ENCODE measurements at regions not wholly inside any gene's neighbourhood (a gene's known extent, or its start where the extent isn't known, plus 50 kb on each side); places are given as distances from the start of the nearest gene placed in this dataset.
"Not testable (repeated sequence)": the region's sequence is repeated elsewhere in the genome, so short reads cannot be mapped to it uniquely, and the experiment has no call there.

DNA sequence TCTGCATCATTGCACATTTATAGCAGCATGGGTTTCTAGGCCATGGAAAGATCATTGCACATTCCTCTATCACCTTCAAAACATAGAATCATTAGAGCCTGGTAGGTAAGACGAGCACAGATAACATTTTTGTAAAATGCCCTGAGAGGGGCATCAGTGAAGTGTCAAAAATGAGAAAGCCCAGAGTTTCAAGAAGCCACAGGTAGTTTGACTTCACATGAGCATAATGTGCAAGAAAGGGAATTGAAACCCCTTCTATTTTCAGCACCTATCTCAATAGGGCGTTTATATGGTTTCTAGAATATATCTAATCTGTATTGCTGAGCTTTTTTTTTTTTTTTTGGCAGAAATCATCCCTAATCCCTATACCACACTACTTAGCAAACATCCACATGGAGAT lies 2441.7 kb downstream of the ARAP2 start:
- DNase-seq, result no peak

DNA sequence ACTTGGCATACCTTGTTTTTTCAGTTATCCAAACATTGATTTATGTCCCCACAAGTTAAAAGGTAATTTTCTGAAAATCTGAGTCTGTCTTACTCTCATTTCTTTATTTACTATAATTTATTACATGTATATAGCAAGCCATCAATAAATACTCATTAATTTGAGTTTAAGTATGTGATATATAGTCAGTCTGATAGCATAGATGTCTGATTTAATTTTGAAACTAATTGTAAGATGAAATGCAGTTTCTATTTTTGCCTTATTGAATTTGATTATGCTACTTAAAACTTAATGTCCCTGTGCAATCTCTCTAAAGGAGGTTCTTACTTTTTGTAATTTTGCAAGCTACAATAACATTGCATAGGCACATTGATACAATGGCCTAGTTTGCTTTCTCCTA lies 2418.6 kb downstream of the ARAP2 start:
- no peak for DNase-seq

DNA sequence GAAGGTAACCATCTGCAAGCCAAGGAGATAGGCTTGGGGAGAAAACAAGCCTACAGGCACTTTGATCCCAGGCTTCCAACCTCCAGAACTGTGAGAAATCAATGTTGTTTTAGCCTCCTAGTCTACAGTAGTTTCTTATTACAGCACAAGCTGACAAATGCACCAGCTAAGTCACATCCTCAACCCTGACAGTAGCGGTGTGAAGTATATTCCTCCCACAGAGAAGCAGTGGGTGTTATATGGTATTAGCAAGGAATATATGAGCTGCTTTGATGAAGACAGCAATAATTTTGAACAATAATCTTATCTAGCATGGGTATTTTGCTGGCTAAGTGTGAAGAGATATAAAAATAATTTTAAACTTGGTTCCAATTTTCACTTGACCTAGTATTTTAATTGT lies 2415.0 kb downstream of the ARAP2 start:
- DNase-seq, result not testable (repeated sequence)

DNA sequence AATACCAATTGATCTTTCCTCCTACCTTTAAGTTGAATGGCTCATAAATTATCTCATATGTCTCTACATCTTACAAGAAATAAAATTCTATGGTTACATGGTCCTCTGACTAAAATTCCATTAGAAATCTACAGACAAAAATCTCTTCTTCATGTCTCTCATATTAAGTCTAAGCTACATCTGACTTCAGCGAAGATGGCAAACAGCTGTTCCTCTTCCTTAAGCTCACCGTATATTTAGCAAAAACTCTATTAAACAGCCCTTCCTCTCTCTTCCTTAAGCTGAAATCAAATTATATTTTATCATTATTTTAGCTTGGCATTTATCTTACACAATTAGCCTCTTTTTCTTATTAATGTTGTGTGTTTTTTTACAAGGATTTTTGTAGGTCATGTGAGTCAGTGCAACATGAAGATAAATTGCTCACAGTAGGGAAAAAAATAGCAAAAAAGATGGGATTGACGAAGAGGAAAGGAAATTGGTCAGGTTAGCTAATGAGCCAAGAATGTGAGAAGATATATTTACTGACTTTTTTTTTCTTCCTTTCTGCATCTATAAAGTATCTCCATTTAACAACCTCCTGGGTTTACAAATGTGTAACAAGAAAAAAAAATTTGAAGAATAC lies 2412.8 kb downstream of the ARAP2 start:
- DNase-seq, result no peak

DNA sequence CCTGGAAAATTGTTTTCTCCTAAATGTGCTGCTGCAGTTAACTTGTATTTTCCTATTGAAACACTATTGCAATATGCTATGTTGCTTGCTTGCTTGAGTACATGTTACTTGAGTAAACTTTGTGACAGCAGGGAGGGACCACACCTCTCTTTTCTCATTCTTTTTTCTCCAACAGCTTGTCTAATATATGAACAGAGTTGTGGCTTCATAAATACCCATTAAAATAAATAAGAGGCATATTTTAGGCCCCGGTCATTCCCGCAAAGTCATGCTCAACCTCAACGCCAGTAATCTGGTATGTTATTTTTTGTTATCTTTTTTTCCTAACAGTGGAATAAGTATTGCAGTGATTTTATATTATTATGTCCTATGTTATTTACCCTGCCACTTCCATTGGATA lies 2408.6 kb downstream of the ARAP2 start:
- DNase-seq, result not testable (repeated sequence)

DNA sequence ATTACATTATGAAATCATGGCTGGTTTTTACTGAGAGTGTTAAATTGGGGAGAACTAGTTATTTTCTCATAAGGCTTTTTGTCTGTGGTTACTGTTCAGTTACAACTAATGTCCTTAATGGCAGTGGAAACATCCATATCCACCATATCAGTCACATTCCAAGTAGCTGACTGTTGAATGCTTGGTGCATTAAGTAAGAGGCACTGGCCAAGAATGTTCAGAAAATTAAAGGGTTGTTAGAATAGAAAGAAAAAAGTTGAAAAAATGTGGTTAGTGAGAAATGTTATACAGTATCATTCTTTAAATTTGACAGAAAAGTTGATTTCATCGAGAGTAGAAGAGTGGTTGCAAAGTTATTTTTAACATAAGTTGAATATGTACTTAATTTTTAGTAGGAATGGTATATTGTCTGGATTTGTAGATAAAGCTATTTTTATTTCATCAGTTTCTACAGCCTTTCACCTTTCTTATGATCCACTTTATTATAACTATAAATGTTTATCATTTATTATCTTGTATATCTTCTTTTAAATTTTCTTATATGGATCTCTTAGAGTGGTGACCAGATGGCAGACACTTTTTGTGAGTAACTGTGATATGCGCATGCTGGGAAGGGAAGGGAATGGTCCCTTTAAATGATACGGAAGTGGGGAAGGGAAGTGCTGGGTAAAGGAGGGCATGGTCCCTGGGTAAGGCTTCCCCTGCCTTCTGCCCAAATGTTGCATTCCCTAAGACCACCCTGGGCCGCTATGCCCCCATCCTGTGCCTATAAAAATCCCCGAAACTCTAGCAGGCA lies 2407.1 kb downstream of the ARAP2 start:
- no peak for DNase-seq

DNA sequence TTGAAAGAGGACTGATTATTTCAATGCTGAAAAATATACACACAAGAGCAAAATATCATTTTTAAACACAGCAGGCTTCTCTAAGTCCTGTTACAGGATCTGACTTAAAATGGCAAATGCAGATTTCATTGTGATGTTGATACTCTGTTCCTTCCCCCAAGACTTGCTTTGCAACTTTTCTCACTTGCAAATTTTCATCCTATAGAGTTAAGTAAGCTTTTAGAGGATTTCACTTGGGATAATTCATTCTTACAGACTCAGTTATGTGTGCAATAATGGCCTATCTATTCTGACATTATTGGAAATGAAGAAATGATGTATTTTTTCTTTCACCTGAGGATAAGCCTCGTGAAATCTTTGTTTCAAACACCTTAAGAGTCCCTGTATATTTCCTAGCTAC lies 2403.2 kb downstream of the ARAP2 start:
- no peak for DNase-seq

DNA sequence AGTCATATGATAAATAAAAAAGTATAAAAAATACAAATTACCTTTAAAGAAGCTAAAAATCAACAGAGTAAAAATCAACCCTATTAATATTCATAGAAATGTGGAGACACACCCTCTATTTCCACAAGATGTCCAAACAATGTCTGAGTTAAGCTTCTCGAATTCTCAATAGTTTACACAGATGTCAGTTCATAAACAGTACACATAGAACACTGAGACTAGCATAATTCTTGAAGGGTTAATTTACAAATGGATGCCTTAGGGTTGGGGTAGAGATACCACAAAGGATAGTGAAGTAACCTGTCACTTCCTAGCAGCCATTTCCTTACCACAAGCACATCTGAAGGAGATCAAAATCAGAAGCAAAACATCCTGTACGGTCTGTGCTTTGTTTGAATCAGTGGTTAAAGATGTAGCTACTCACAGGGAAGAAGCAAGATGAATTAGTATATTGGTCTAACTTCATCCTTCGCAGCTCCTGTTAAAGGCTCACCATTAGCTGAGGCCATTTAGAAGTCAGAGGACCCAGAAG lies 2393.9 kb downstream of the ARAP2 start:
- no peak for DNase-seq

DNA sequence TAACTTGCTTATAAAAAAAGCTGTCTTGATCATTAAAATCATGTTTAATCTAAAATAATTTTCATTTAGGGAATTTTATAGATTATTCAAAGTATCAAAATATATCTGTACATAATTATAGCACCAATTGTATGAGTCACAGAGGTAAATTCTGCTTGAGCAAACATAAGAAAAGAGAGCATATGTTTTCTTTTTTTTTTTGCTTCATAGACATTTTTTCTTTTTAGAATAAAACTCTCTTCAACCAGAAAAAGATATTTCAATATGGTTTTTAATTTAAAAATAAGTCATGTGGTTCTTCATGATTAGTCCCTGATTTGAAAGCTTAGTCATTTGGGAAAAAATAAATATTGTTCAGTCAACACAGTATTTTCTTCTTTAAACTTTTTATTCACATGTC lies 2390.6 kb downstream of the ARAP2 start:
- DNase-seq, result not testable (repeated sequence)

DNA sequence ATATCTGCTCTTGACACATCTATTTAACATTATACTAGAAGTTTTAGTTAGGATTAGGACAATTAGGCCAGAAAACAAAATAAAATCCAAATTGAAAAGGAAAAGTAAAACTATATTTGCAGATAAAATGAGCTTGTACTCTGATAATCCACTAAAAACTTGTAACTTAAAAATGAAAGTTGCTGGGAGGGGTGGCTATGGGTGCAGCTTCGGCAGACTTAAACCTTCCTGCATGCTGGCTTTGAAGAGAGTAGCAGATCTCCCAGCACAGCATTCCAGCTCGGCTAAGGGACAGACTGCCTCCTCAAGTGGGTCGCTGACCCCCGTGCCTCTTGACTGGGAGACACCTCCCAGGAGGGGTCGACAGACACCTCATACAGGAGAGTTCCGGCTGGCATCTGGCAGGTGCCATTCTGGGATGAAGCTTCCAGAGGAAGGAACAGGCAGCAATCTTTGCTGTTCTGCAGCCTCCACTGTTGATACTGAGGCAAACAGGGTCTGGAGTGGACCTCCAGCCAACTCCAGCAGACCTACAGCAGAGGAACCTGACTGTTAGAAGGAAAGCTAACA lies 2379.9 kb downstream of the ARAP2 start:
- DNase-seq, result no peak

DNA sequence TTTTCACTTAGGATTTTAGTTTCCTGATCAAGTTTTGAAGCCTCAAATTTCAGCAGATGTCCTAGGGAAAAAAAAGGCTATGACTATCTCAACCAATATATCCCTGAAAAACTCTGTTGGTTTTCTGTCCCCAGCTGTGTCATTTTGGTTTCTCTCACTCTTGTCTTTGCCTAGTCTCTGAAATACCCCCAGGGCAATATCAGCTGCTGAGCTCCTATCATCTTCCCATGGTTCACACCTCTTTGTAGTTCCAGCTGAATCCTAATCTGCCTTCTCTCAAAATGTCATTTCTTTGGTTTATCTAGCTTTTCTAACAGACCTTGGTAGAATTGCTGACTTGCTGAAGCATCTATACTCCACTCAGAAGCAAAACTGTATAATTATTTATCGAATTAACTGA lies 2370.5 kb downstream of the ARAP2 start:
- DNase-seq, result no peak

DNA sequence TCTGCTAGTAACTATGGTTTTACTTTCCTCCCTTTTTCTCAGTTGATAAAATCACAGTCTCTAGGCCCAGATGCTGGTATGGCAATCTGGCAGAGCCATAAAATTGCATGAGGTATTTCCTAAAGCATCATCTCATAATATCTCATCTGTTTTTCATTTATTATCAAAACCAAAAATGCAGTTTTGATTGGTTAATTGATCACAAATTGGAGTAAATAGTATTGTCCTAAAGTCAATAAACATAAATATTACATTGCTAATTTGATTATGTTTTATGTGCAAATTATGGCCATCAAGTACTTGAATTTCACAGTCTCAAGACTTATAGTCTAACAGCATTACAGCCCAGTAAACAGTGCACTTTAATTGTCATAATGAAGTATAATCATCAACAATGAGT lies 2365.6 kb downstream of the ARAP2 start:
- no peak for DNase-seq

DNA sequence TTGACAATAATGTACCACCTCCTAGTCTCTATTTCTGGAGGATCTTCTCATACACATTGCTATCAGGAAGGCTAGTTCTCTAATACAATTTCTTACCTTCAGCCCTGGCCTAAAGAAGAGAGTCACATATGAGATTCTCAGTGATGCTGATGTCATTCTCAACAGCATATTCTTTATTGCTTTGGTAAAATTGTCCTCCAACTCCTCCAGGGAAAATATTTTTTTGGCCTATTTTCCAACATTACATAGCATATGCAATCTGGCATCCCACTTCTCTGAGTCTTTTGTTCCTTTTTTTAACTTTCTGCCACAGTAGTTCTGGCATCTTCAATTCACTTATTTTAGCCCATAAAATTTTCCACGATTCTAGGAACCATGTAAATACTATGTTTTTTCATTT lies 2363.1 kb downstream of the ARAP2 start:
- DNase-seq, result no peak

DNA sequence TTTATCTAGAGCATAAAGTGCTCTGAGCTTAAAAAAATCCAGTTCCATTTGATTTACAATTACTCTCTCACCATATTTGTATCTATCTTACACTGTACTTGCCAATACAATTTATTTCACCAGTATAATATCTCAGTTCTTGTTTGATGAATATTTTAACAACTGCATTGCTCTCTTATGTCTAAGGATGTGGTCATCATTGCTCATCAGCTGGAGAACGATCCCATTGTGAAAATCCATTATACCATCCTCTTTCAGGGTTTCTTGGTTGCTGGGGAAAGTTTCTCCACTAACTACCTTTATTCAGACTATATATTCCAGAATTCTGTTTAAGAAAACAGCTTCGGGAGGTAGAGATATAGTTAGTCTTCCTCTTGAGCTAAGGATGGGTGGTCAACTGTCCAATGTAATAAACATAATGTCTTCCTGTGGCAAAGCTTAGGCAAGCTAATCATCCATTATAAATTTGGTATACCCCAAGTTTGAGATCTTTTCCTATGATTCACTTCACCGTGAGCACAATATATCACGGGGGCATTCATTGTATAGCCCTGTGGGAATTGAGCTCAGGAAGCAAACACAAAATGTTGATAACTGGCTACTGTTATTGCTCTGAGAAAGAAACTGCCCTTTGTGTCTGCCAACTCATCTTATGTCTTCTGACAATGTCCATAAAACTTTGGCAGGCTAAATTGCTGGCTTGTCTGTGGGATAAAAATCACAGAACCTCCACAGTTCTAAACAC lies 2361.9 kb downstream of the ARAP2 start:
- DNase-seq, result no peak

DNA sequence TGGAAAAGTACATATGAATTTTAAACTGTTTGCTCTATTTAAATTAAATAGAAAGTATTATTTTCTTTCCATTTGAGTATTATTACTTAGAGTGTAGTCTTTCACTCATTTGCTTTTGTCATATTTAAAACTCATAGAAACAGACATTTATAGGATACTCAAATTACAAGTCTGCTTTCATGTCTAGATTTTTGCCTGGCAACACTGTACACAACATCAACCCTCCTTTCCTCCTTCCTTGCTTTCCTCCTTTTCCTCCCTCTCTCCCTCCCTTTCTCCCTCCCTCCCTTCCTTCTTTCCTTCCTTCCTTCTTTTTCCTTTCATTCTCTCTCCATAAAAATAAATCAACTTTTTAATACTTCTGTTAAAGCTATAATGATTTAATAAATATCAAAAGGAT lies 2361.2 kb downstream of the ARAP2 start:
- no peak for DNase-seq

DNA sequence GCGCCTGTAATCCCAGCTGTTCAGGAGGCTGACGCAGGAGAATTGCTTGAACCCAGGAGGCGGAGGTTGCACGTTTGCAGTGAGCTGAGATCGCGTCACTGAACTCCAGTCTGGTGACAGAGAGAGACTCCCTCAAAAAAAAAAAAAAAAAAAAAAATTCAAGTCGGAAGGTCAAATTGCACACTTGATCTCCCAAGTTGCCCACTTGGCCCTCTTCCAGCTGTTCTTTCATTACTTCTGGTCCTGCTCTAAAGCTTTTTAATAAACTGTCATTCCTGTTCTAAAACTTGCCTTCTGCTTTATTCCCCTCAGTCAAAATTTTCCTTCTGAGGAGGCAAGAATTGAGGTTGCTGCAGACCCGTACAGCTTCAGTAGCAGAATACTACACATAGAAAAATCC lies 2358.0 kb downstream of the ARAP2 start:
- DNase-seq, result no peak

DNA sequence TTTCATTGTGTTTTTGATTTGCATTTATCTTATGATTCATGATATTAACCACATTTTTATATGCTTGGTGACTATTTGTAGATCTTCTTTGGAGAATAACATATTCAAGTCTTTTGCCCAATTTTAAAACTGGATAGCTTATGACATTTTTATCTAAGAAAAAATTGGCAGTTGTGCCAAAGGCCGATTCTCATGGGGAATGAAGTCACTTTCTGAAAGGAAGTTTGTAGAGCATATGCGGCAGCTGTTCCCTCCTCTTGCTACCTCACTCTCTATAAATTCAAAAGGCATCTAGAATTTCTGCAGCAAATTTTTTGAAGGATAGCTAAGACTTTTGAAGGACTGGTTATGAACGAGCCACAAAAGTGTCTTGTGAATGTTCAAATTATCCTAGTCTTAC lies 2353.5 kb downstream of the ARAP2 start:
- DNase-seq, result no peak

DNA sequence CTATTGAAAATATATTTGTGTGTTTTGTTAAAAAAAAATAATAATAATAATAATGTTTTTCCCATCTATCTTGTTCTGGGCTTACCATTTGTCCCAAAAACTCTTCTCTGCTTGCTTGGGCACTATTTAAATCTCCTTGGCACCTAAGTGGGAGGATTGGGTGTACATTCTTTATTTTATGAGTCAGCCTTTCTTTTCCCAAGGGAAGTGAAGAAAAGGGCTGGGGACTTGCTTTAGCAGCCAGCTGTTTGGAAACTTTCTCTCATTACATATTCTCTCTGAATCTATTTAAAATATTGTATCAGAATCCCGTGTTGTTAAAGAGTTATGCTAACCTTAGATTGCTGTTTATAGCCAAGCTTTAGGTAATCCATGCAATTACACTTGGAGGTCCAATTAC lies 2332.4 kb downstream of the ARAP2 start:
- DNase-seq, result no peak

DNA sequence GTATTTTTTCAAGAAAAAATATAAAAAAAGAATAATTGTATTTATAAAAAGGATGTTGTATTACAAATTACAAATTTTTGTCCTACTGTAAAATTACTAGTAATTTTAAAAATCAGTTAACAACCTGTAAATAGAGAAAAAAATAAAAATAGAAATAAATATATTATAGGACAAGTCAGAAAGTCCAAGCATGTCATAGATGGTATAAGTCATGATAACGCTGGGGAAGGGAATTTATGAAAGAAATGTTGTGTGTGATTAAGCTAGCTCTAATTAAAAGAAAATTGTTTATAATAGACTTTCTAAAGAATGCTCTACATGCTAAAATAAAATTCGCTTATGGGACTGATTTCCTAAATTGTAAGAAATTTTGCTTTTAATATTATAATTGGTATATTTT lies 2329.9 kb downstream of the ARAP2 start:
- no peak for DNase-seq

DNA sequence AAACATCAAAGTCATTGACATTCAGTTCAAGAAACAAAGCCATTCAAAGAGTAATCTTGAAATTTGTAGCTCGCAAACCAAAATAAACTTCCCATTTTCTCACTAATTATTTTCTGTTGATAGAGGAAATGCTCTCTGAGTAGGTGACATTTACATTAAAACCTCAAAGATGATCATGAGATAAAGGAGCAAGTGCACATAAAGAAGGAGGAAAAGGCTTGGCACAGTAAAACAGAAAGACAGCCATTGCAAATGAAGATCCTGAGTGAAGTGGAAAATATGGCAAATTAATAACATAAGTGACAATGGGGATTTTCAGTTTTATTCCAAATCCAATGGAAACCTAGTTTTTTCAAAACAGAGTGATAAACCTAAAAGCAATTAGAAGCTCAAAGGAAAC lies 2320.8 kb downstream of the ARAP2 start:
- DNase-seq, result no peak

DNA sequence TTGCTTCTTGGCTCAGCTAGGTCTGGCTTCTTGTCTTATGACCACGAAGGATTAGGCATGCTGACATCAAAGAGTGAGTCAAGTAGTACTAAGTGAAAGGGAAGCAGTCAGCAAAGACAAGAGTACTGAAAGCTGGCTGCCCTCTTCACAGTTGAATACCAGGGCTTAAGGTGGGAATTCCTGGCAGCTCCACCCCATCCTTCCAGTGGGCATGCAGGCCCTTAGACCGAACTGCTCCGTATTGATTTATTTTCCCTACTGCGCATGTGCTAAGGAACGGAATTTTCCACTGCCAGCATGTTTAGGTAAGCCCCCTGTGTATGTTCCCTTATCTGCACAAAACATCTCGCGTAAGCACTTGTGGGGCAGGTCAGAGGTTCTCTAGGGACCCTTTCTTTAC lies 2320.1 kb downstream of the ARAP2 start:
- no peak for DNase-seq

DNA sequence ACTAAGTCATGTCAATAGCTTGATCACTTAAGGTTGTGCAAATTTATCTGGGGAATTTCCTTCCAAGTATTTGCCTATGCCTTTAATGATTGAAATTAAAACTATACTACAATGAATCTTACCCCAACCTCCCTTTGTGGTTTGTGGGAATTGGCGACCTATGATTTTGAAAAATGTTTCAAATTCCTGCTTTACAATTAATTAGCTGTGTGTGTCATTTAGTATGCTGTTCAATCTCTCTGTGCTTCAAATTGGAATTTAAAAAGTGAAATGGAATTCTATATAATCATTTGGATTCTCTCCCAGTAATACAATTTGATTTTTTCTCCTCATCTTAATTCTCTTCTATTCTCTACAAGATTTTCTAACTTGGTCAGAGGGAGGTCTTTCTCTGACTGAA lies 2319.5 kb downstream of the ARAP2 start:
- DNase-seq, result no peak

DNA sequence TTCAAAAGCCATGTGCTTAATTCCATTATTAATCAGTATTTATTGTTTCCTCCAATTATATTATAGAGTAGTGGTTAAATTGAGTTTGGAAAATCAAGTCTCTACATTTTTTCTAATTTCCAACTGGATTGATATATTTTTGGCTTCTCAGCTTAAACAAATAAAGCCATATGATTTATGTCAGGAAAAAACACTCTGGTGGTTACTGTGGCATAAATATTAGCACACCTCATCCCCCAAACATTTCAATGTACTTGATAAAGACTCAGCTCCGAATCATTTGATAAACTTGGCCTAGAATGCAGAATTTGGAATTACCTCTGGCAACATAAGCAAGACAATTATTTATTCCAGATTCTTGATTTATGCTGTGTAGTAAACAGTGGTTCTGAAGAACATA lies 2313.8 kb downstream of the ARAP2 start:
- no peak for DNase-seq

DNA sequence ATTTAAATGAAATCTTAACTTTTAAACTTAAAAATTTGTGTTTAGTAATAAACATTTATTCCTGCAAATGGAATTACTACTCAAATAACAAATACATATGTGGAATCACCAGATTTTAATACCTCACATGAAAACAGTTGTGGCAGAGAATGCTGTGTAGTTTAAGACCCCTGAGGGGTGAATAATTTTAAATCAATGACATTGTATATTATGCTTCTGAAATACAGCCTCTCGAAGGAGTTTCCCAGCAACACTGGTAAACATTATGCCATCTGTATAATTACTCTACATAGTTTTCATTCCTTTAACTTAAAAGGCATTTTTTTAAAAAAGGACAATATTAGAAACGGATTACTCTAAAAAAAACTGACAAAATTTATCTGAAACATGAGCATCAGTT lies 2313.3 kb downstream of the ARAP2 start:
- DNase-seq, result no peak

Measured in right hindlimb (tissue), 1 donor.